ENCODE measurements at regions not wholly inside any gene's neighbourhood (a gene's known extent, or its start where the extent isn't known, plus 50 kb on each side); places are given as distances from the start of the nearest gene placed in this dataset.

DNA sequence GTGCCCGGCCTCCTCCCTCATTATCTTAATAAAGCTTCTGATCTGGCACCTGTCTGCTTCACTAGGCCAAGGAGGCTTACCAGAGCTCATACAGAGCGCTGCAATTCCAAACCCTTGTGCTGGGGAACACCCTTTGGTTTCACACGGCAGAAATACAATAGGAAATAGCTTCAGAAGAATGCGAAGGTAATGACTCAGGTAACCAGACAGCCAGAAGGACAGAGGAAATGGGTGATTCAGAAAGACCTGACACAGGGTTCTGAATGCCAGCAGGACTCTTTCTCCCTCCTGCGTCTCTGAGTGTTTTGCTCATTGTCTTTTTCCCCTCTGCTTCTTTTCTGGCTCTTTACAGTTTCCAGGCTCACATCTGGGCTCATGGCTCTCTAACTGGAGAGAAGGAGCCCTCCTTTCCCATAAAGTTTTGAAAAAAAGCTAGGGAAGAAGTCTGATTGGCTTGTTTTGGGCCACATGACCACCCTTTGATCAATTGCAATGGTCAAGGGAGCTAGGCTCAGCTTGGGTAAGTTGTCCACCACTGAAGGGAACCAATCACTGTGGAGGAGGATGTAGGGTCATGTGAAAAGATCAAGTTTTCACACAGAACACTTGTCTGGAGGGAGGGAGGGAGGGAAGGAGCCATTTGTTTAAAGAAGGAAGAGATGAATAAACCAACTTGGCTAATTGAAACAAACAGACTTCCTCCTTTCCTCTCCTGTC, 90.5 kb upstream of the UPP2 start:
- FAIRE-seq (no peak), DNase-seq (ENCODE audit: extremely low spot score, insufficient read length, low read depth) (no peak)

DNA sequence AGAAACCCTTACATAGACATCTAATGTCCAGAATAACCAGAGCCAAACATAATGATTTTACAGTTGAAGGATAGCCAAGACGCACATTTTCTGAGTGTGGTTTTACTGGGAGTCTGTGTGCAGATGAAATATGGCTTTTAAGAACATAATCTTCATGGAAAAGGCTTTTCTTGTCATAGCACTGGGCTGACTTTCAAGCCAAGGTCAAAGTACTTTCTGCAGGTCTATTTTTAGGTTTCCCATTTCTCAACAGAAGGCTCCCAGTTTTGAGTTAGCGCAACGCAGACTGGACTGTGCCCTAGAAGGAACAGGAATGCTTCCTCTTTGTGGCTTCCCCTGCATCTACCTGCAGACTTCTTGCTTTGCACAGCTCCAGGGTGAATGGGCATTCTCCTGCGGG, 92.3 kb upstream of the UPP2 start:
- DNase-seq (ENCODE audit: extremely low spot score, insufficient read length, low read depth) (no peak), FAIRE-seq (no peak)

GRCh38 chr2:158006961-158007719, 94.5 kb upstream of the UPP2 start:
- DNase-seq (ENCODE audit: extremely low spot score, insufficient read length, low read depth), result no peak
- FAIRE-seq, result no peak

- FAIRE-seq (no peak), DNase-seq (ENCODE audit: extremely low spot score, insufficient read length, low read depth) (no peak)
Measured at GRCh38 chr2:158004126-158004764, 97.4 kb upstream of the UPP2 start.

DNA sequence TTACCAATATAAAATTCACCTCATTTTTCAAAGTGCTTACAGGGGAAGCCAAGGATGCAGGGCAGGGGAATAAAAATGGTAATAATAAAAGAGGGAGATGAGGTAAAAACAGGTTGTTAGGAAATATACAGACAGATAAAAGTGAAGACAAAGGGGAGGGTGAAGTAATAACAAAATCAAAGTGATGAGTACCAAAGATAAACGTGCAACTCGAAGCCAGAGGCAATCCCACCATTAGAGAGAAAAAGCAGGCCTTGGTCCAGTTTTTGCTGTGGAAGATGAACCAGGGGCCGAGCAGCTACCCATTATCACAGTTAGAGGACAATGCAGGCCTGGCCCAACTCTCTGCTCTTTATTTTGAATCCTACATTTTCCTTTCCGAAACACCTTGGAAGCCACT, 99.6 kb upstream of the UPP2 start:
- FAIRE-seq (no peak), DNase-seq (ENCODE audit: extremely low spot score, insufficient read length, low read depth) (no peak)

- DNase-seq (ENCODE audit: extremely low spot score, insufficient read length, low read depth) (no peak), FAIRE-seq (no peak)
Measured at GRCh38 chr2:157996799-157997198, 104.9 kb upstream of the UPP2 start.

DNA sequence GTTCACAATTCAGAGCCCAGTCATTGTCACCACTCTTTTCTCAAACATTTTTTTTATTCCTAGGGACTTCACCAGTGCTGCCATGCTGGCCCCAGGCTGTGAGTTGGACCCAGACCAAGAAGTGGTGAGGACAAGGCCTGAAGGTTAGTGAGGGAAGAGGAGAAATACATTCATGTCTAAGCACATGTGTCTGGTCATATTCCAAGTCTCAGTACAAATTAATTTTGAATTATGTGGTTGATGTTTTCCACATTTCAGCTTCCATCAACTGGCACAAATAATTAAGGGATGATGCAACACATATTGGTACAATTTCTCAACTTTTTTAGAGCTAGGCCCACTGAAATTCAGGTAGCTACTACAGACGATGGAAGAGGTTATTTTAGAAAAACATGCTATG, 106.6 kb upstream of the UPP2 start:
- no peak for DNase-seq (ENCODE audit: extremely low spot score, insufficient read length, low read depth)
- FAIRE-seq, result no peak

DNA sequence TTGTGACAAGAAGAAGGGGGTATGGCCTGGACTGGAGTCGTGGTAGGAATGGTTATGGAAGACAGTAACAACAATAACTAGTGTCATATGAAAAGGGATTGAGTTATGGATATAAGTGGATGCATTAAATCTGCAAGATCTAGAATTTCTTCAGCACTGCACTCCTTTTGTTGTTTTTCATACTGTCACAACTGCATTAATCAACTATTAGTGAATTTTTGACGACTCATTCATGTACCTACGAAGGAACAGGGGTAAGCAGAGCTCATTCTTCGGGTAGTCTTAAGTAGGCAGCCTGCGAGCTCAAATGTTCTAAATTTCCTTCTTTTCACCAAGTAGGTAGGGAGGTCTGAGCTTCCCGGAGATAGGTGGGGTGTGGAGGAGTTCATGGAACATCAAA, 109.7 kb upstream of the UPP2 start:
- no peak for FAIRE-seq

DNA sequence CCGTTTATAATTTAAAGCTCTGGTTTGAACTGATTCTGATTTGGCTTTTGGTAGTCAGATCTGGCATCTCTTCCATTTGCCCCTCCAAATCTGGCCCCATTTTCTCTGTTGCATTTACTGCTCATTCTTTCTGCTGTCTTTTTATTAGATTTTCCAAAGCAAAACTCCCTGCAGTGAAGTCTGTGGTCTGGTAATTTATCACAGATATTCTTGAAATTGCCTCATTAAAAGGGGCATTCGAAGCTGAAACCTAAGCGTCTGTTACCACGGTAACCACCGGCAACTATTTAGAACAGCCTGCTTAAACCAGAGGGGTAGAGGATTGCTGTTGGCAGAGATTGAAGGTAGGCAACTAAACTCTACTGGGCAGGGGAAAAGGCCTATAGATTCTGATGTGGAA, 111.5 kb upstream of the UPP2 start:
- no peak for DNase-seq (ENCODE audit: extremely low spot score, insufficient read length, low read depth)
- FAIRE-seq, result no peak

More for the DNA sequence above, 109.7 kb upstream of the UPP2 start:
- DNase-seq (ENCODE audit: extremely low spot score, insufficient read length, low read depth), result no peak

GRCh38 chr2:157989227-157989626, 112.4 kb upstream of the UPP2 start:
- DNase-seq (ENCODE audit: extremely low spot score, insufficient read length, low read depth), result no peak
- FAIRE-seq, result no peak

GRCh38 chr2:157986761-157987160, 110.6 kb upstream of the ACVR1 start:
- no peak for FAIRE-seq

GRCh38 chr2:157984866-157985265, 108.7 kb upstream of the ACVR1 start:
- FAIRE-seq (no peak), DNase-seq (ENCODE audit: extremely low spot score, insufficient read length, low read depth) (no peak)

More at GRCh38 chr2:157986761-157987160, 110.6 kb upstream of the ACVR1 start:
- no peak for DNase-seq (ENCODE audit: extremely low spot score, insufficient read length, low read depth)

DNA sequence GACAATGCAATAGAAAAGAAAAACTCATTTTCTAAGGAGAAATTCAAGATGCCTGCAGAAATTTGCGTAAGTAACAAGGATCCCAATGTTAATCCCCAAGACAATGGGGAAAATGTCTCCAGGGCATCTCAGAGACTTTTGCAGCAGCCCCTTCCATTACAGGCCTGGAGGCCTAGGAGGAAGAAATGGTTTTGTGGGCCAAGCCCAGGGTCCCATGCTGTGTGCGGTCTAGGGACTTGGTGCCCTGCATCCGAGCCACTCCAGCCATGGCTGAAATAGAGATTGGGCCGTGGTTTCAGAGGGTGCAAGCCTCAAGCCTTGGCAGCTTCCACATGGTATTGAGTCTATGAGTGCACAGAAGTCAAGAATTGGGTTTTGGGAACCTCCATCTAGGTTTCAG, 103.9 kb upstream of the ACVR1 start:
- DNase-seq (ENCODE audit: extremely low spot score, insufficient read length, low read depth) (no peak), FAIRE-seq (no peak)

DNA sequence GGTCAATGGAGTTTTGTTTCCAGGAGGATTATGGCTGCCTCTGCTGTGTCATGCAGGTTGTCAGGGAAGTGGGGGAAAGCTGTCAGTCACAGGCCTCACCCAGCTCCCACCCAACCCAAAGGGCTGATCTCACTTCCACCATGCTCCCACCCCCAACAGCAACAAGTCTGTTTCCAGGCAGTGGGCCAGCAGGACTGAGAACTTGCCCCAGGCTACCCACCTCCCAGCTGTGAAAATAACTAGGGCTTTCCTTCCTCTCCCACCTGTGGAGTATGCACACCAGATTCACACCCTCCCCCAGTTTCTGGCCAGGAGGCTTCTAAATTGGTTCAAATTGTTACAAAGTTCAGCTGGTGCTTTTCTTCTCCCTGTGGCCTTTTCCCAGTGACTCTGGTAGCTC, 95.6 kb upstream of the ACVR1 start:
- FAIRE-seq (no peak), DNase-seq (ENCODE audit: extremely low spot score, insufficient read length, low read depth) (no peak)

- DNase-seq (ENCODE audit: extremely low spot score, insufficient read length, low read depth) (no peak), FAIRE-seq (no peak)
Measured at GRCh38 chr2:157967856-157968255, 91.7 kb upstream of the ACVR1 start.

DNA sequence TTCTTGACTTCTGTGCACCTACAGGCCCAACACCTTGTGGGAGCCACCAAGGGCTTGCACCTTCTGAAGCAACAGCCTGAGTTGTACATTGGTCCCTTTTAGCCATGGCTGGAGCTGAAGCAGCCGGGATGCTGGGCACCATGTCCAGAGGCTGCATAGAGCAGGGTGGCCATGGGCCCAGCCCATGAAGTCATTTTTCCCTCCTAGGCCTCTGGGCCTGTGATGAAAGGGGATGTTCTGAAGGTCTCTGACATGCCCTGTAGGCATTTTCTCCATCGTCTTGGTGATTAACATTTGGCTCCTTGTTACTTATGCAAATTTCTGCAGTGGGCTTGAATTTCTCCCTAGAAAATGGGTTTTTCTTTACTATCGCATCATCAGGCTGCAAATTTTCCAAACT, 83.1 kb upstream of the ACVR1 start:
- no peak for FAIRE-seq
- DNase-seq (ENCODE audit: extremely low spot score, insufficient read length, low read depth), result no peak

DNA sequence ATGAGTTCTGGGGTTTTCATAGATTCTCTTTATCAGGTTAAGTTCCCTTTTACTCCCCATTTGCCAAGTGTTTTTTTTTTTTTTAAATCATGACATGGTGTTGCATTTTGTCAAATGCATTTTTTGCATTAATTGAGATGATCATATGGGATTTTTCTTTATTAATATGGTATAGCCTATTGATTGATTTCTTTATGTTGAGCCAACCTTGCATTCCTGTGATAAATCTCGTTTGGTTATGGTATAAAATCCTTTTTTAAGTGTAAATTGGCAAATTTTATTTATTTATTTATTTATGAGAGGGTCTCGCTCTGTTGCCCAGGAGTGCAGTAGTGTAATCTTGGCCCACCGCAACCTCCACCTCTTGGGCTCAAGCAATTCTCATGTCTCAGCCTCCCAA, 81.5 kb upstream of the ACVR1 start:
- FAIRE-seq (no peak), DNase-seq (ENCODE audit: extremely low spot score, insufficient read length, low read depth) (no peak)

DNA sequence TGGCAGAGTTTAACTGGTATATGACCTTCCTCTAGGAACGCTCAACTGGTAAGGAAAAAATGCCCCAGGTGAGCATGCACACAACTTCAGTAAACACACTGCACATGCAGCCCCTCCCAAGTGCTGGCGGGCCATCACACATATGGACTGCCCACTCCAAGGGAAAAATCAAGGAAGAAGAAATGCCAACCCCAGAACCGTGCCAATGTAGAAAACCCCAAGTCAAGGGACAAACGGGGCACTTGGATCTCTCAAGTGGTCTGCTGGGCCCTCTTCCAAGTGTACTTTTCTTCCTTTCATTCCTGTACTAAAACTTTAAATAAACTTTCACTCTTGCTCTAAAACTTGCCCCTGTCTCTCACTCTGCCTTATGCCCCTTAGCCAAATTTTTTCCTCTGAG, 76.4 kb upstream of the ACVR1 start:
- no peak for DNase-seq (ENCODE audit: extremely low spot score, insufficient read length, low read depth)
- no peak for FAIRE-seq

GRCh38 chr2:157948856-157949255, 72.7 kb upstream of the ACVR1 start:
- no peak for FAIRE-seq

GRCh38 chr2:157946919-157947557, 70.9 kb upstream of the ACVR1 start:
- FAIRE-seq (no peak), DNase-seq (ENCODE audit: extremely low spot score, insufficient read length, low read depth) (no peak)

More at GRCh38 chr2:157948856-157949255, 72.7 kb upstream of the ACVR1 start:
- no peak for DNase-seq (ENCODE audit: extremely low spot score, insufficient read length, low read depth)

DNA sequence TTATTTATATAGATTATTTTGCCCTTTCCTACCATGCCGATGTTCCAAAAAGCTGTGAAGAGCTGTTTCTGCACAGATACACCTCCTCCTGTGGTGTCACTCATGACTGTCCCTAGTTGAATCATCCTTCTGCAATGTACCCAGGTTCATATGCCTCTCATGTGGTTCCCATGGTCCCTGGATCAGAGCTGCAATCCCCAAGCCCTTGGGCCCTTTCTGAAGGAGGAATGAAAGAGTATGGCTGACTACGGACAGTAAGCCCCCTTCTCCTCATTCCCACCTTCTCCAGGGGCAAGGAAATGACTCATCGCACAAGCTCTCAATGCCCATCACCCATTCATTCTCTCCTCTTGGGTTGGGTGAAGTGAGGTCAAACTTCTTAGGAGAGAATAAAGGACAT, 63.9 kb upstream of the ACVR1 start:
- DNase-seq (ENCODE audit: extremely low spot score, insufficient read length, low read depth) (no peak), FAIRE-seq (no peak)

All from GM18507 (cell line).